ENCODE measurements at regions not wholly inside any gene's neighbourhood (a gene's known extent, or its start where the extent isn't known, plus 50 kb on each side); places are given as distances from the start of the nearest gene placed in this dataset.

DNA sequence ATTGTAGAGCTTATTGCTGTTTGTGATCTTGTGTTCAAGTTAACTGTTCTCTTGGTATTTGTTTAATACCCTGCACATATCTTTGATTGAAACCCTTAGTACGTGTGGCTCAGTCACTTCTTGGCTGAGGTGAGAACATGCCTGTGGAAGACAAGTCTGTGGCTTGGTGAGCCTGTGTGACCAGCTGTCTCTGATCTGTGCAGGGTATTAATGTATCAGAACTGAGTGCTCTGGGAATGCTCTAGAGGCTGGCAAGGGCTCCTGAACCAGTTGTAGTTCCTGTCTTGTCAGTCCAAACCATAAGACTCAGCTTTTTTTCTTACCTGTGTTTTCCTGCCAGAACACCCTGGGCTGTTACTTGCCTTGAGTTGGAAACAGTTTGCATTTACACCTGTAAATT lies 52.4 kb upstream of the EPHA4 start:
- TF ChIP-seq POLR2A (IDR thresholded peaks at IDR 0.05; ENCODE audit: extremely low read depth, insufficient read length), result no peak
- TF ChIP-seq, protein P1, sequence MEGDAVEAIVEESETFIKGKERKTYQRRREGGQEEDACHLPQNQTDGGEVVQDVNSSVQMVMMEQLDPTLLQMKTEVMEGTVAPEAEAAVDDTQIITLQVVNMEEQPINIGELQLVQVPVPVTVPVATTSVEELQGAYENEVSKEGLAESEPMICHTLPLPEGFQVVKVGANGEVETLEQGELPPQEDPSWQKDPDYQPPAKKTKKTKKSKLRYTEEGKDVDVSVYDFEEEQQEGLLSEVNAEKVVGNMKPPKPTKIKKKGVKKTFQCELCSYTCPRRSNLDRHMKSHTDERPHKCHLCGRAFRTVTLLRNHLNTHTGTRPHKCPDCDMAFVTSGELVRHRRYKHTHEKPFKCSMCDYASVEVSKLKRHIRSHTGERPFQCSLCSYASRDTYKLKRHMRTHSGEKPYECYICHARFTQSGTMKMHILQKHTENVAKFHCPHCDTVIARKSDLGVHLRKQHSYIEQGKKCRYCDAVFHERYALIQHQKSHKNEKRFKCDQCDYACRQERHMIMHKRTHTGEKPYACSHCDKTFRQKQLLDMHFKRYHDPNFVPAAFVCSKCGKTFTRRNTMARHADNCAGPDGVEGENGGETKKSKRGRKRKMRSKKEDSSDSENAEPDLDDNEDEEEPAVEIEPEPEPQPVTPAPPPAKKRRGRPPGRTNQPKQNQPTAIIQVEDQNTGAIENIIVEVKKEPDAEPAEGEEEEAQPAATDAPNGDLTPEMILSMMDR (IDR thresholded peaks at IDR 0.05; ENCODE audit: low read depth, low read length), result no peak
- TF ChIP-seq MYC (IDR thresholded peaks at IDR 0.05; ENCODE audit: low read depth, low read length), result no peak
